ENCODE measurements at regions not wholly inside any gene's neighbourhood (a gene's known extent, or its start where the extent isn't known, plus 50 kb on each side); places are given as distances from the start of the nearest gene placed in this dataset.

DNA sequence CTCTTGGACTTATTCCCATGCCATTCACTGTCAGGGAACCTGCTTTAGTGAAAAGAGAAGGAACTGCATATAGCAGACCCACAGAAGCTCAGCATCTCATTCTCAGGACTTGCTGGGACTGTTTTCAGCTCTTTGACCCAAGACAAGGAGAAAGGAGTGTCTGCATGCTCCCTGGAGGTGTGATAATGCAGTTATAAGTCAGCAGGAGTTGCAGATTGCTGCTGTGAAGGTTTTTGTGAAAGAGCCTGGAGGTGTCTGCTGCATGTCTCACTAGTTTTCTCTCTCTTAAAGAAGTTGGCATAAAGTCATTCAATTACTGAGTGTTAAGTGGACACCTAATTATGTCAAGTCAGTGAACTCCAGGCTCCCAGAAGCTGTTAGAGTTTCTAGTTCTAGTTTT is 343.4 kb downstream of the BRINP2 start:
- no peak overlapping the region for H3K4me3 ChIP-seq (ENCODE audit: low read length, poor library complexity, severe bottlenecking)
- H3K9me3 ChIP-seq (ENCODE audit: insufficient read depth, low read depth, low read length): no peaks in the 10 kb centered on the region; the same call in 1 of the 2 replicates
- H3K9me2 ChIP-seq (replicated peaks; ENCODE audit: low read depth, low read length): no peaks in the 10 kb centered on the region
- H3K4me1 ChIP-seq (ENCODE audit: insufficient read depth, low read length, poor library complexity, severe bottlenecking): no peaks in the 10 kb centered on the region
- H3F3A ChIP-seq (ENCODE audit: low read depth): no peaks in the 10 kb centered on the region
- H3K36me3 ChIP-seq (ENCODE audit: insufficient read depth, low read length): no peaks in the 10 kb centered on the region
- no peak overlapping the region for H3K4me2 ChIP-seq (ENCODE audit: low read depth, low read length, poor library complexity, severe bottlenecking)
- H2AFZ ChIP-seq (ENCODE audit: low read length): no peak overlapping the region
- H4K20me1 ChIP-seq (ENCODE audit: insufficient read depth, low read length, poor library complexity, severe bottlenecking): no peaks in the 10 kb centered on the region
- no peaks in the 10 kb centered on the region for H3K79me2 ChIP-seq (ENCODE audit: insufficient read depth, low read length)
- no peaks in the 10 kb centered on the region for H3K27me3 ChIP-seq (ENCODE audit: insufficient read depth, low read length, poor library complexity, severe bottlenecking)
- TF ChIP-seq, protein P1, sequence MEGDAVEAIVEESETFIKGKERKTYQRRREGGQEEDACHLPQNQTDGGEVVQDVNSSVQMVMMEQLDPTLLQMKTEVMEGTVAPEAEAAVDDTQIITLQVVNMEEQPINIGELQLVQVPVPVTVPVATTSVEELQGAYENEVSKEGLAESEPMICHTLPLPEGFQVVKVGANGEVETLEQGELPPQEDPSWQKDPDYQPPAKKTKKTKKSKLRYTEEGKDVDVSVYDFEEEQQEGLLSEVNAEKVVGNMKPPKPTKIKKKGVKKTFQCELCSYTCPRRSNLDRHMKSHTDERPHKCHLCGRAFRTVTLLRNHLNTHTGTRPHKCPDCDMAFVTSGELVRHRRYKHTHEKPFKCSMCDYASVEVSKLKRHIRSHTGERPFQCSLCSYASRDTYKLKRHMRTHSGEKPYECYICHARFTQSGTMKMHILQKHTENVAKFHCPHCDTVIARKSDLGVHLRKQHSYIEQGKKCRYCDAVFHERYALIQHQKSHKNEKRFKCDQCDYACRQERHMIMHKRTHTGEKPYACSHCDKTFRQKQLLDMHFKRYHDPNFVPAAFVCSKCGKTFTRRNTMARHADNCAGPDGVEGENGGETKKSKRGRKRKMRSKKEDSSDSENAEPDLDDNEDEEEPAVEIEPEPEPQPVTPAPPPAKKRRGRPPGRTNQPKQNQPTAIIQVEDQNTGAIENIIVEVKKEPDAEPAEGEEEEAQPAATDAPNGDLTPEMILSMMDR (conservative IDR thresholded peaks at IDR 0.05; ENCODE audit: low read length): no peak
- no peak for TF ChIP-seq EZH2phosphoT487 (IDR thresholded peaks at IDR 0.05; ENCODE audit: borderline replicate concordance)
- no peak overlapping the region for H3K9ac ChIP-seq (ENCODE audit: low read depth, low read length, poor library complexity, severe bottlenecking)

DNA sequence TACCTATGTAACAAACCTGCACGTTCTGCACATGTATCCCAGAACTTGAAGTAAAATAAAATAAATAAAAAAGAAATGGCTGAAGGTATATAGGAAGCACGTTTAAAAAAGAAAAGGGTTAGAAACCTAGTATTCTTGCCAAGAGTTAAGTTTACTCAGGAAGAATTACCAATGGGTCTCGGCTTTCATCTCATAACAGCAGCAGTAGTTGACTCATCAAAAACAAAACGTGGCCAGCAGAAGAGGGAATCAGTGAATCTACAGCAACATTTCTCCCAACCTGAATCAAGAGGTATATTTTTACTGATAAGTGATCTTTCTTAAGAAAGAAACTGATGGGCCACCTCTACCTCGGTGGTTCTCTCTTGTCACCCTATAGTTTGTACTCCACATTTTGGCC is 340.3 kb downstream of the BRINP2 start:
- no peaks in the 10 kb centered on the region for H3K79me2 ChIP-seq (ENCODE audit: insufficient read depth, low read length)
- H3F3A ChIP-seq (ENCODE audit: low read depth): no peaks in the 10 kb centered on the region
- TF ChIP-seq, protein P1 (conservative IDR thresholded peaks at IDR 0.05; ENCODE audit: low read length): no peak
- TF ChIP-seq EZH2phosphoT487 (IDR thresholded peaks at IDR 0.05; ENCODE audit: borderline replicate concordance): no peak
- no peak overlapping the region for H3K4me2 ChIP-seq (ENCODE audit: low read depth, low read length, poor library complexity, severe bottlenecking)
- H3K9me3 ChIP-seq (ENCODE audit: insufficient read depth, low read depth, low read length): no peaks in the 10 kb centered on the region
- no peaks in the 10 kb centered on the region for H3K27me3 ChIP-seq (ENCODE audit: insufficient read depth, low read length, poor library complexity, severe bottlenecking)
- H4K20me1 ChIP-seq (ENCODE audit: insufficient read depth, low read length, poor library complexity, severe bottlenecking): no peaks in the 10 kb centered on the region
- no peak overlapping the region for H3K4me3 ChIP-seq (ENCODE audit: low read length, poor library complexity, severe bottlenecking)
- H3K9ac ChIP-seq (ENCODE audit: low read depth, low read length, poor library complexity, severe bottlenecking): no peak overlapping the region
- H3K9me2 ChIP-seq (replicated peaks; ENCODE audit: low read depth, low read length): no peaks in the 10 kb centered on the region
- no peaks in the 10 kb centered on the region for H3K4me1 ChIP-seq (ENCODE audit: insufficient read depth, low read length, poor library complexity, severe bottlenecking)
- no peaks in the 10 kb centered on the region for H3K36me3 ChIP-seq (ENCODE audit: insufficient read depth, low read length)
- no peak overlapping the region for H2AFZ ChIP-seq (ENCODE audit: low read length)

DNA sequence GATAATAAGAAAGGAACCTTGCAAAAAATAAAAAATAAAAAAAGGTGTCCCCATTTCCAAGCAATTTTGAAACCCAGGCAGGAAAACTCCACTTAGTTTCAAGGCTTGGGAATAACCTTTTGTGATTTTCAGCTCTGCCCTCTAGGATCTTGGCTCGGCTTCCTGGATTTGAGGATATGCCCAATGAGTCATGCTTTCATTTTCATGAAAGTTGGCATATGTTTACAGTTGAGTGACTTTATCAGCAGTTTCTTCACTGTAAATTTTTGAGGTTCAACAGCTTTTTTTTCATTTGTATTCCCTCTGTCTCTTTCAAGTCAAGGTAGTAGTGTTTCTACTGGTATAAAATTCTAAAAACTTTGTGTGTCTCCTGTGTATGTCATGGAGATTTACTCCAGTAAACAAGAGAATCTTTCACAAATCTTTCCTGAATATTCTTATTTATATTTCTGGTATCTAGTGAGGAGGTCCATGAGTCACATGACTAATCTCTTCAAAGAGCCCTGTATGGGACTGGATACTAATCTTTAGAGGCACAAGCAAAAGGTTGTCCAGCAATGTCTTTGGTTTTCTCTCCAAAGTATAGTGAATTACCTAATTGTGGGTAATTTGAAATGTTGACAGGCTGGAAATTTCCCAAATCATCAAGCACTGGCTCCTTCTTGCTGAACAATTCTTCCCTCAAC is 335.3 kb downstream of the BRINP2 start:
- TF ChIP-seq EZH2phosphoT487 (IDR thresholded peaks at IDR 0.05; ENCODE audit: borderline replicate concordance): no peak
- TF ChIP-seq, protein P1 (conservative IDR thresholded peaks at IDR 0.05; ENCODE audit: low read length): no peak

More for the DNA sequence above, 335.3 kb downstream of the BRINP2 start:
- Histone ChIP-seq H3F3A (ENCODE audit: low read depth) (no peaks in the 10 kb centered on the region), H3K4me3 (ENCODE audit: low read length, poor library complexity, severe bottlenecking) (no peak overlapping the region), H3K4me1 (ENCODE audit: insufficient read depth, low read length, poor library complexity, severe bottlenecking) (no peaks in the 10 kb centered on the region), H4K20me1 (ENCODE audit: insufficient read depth, low read length, poor library complexity, severe bottlenecking) (no peaks in the 10 kb centered on the region), H3K9ac (ENCODE audit: low read depth, low read length, poor library complexity, severe bottlenecking) (no peak overlapping the region), H3K79me2 (ENCODE audit: insufficient read depth, low read length) (no peaks in the 10 kb centered on the region), H3K9me3 (ENCODE audit: insufficient read depth, low read depth, low read length) (no peaks in the 10 kb centered on the region), H3K4me2 (ENCODE audit: low read depth, low read length, poor library complexity, severe bottlenecking) (no peak overlapping the region), H3K9me2 (replicated peaks; ENCODE audit: low read depth, low read length) (no peaks in the 10 kb centered on the region), H3K27me3 (ENCODE audit: insufficient read depth, low read length, poor library complexity, severe bottlenecking) (no peaks in the 10 kb centered on the region), H2AFZ (ENCODE audit: low read length) (no peak overlapping the region), H3K36me3 (ENCODE audit: insufficient read depth, low read length) (no peaks in the 10 kb centered on the region)
